ENCODE measurements at regions not wholly inside any gene's neighbourhood (a gene's known extent, or its start where the extent isn't known, plus 50 kb on each side); places are given as distances from the start of the nearest gene placed in this dataset.
A peak's percentile ranks its signal among the peaks of the same experiment; 100 is the strongest.
"Not testable (repeated sequence)": the region's sequence is repeated elsewhere in the genome, so short reads cannot be mapped to it uniquely, and the experiment has no call there.

DNA sequence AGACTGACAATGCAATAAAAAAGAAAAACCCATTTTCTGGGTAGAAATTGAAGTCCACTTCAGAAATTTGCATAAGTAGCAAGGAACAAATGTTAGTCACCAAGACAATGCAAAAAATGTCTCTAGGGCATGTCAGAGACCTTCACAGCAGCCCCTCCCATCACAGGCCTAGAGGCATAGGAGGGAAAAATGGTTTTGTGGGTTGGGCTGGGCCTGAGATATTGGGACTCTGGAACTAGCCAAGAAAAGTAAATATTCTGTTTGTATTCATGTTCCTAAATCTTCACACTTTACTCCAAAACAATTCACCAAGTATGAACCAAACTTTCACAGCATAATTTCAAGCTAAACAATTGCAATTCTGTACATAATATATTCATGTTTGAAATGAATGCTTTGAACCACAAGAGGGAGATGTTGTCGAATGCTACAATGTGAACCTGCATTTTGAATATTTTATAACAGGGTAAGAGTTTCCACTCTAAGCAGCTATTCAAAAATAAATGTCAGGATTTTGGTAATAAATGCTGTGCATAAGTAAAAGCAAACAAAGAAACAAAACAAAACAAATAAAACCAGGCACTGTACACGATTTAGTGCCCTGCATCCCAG, 429.2 kb downstream of the OTOL1 start:
- DNase-seq, result no peak
- no peak overlapping the region for H3K27ac ChIP-seq
- no peaks in the 10 kb centered on the region for H3K36me3 ChIP-seq
- H3K9me3 ChIP-seq, result no peaks in the 10 kb centered on the region
- no peaks in the 10 kb centered on the region for H3K27me3 ChIP-seq (ENCODE audit: low read depth)
- no peak overlapping the region for H3K4me3 ChIP-seq
- no peaks in the 10 kb centered on the region for H3K4me1 ChIP-seq
- no peak for ATAC-seq
- intact Hi-C loops (cut with DNase I), result no loop called here
- TF ChIP-seq, protein P1, sequence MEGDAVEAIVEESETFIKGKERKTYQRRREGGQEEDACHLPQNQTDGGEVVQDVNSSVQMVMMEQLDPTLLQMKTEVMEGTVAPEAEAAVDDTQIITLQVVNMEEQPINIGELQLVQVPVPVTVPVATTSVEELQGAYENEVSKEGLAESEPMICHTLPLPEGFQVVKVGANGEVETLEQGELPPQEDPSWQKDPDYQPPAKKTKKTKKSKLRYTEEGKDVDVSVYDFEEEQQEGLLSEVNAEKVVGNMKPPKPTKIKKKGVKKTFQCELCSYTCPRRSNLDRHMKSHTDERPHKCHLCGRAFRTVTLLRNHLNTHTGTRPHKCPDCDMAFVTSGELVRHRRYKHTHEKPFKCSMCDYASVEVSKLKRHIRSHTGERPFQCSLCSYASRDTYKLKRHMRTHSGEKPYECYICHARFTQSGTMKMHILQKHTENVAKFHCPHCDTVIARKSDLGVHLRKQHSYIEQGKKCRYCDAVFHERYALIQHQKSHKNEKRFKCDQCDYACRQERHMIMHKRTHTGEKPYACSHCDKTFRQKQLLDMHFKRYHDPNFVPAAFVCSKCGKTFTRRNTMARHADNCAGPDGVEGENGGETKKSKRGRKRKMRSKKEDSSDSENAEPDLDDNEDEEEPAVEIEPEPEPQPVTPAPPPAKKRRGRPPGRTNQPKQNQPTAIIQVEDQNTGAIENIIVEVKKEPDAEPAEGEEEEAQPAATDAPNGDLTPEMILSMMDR (IDR thresholded peaks at IDR 0.05), result no peak

DNA sequence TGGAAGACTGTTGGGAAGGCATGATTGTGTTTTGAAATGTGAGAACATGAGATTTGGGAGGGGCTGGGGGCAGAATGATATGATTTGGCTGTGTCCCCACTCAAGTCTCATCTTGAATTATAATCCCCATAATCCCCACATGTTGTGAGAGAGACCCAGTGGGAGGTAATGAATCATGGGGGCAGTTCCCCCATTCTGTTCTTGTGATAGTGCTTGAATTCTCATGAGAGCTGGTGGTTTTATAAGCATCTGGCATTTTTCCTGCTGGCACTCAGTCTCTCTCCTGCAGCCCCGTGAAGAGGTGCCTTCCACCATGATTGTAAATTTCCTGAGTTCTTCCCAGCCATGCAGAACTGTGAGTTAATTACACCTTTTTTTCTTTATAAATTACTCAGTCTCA, 430.5 kb downstream of the OTOL1 start:
- H3K36me3 ChIP-seq, result no peaks in the 10 kb centered on the region
- no peak for DNase-seq
- no peak for ATAC-seq
- H3K27ac ChIP-seq, result no peak overlapping the region
- TF ChIP-seq, protein P1 (IDR thresholded peaks at IDR 0.05), result no peak
- no peaks in the 10 kb centered on the region for H3K9me3 ChIP-seq
- H3K4me3 ChIP-seq, result no peak overlapping the region
- intact Hi-C loops (cut with DNase I), result no loop called here
- no peaks in the 10 kb centered on the region for H3K27me3 ChIP-seq (ENCODE audit: low read depth)
- no peaks in the 10 kb centered on the region for H3K4me1 ChIP-seq

DNA sequence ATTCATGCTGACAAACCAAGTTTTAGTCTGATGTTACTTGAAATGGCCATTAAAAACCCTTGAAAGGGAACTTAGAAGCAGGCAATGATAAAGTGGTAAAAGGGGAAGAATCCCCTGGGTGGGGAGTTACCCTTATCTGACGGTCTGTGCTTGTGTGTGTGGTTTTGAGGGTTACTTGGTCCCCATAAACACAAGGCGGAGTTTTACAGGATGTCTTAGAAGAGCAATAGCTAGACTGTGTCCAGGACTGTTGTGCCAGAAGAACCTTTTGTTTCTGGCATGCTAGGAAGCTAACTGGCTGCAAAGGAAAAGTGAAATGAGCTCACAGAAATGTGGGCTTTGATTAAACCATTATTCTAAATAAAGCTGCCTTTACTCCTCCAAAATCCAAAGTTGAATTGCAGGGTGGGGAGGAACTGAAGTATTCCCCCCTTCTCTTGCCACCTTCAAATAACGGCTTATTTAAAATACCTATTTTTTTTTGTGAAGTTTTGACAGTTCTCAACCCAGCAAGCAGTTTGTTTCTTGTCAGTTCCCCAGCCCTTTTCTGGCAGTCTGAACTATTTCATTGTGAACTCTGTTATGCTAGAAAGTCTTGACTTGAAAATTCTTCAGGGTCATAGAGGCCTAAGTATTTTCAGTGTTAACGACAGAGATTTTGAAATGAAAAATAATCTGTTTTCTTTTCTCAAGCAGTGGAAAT, 443.5 kb downstream of the OTOL1 start:
- H3K27me3 ChIP-seq (ENCODE audit: low read depth), result no peaks in the 10 kb centered on the region
- H3K4me1 ChIP-seq, result no peaks in the 10 kb centered on the region
- no peaks in the 10 kb centered on the region for H3K9me3 ChIP-seq
- no peak for DNase-seq
- H3K4me3 ChIP-seq, result peak overlapping the region; percentile 4
- intact Hi-C loops (cut with DNase I), result no loop called here
- no peaks in the 10 kb centered on the region for H3K36me3 ChIP-seq
- peak in 1 of 2 donors; percentile 42 for ATAC-seq
- H3K27ac ChIP-seq, result no peak overlapping the region
- TF ChIP-seq, protein P1 (IDR thresholded peaks at IDR 0.05), result no peak

DNA sequence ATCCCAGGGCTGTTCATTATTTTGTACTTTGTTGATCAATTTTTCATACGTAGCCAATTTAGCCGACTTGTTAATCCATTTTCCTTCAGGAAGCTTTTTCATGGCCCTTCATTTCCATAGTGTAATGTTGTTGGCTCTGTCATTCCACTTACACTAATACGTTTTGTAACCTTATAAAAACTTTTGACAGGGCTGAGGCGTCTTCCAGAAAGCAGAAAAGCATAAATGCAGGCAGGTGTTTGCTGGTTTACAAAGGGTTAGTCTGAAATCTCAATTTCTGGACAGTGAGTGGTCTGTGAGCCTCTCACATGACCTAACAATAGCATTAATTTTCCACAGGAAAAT, 444.0 kb downstream of the OTOL1 start:
- H3K4me3 ChIP-seq, result peak overlapping the region; percentile 4
- TF ChIP-seq, protein P1 (IDR thresholded peaks at IDR 0.05), result no peak
- no peaks in the 10 kb centered on the region for H3K4me1 ChIP-seq
- ATAC-seq (no peak), DNase-seq (no peak)
- no peaks in the 10 kb centered on the region for H3K27me3 ChIP-seq (ENCODE audit: low read depth)
- no peaks in the 10 kb centered on the region for H3K36me3 ChIP-seq
- intact Hi-C loops (cut with DNase I), result no loop called here
- no peak overlapping the region for H3K27ac ChIP-seq
- H3K9me3 ChIP-seq, result no peaks in the 10 kb centered on the region

DNA sequence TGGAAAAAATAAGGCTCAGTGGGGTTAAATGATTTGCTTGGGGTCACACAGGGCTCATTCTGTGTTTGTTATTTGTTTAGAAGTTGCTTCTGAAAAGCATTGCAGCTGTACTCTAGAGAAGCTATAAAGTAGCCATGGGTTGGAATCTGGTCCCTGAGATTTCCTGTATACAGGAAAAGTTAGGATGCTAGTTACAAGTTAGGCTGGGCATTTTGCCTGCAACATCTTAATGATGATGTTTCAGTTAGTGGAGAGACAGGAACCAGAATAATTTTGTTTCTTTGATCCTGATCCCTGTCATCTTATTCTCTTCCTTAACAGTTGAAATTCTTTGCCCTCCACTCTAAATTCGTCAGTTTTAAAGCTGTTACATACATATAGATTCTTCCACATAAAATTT, 445.3 kb downstream of the OTOL1 start:
- ATAC-seq (no peak), DNase-seq (no peak)
- Histone ChIP-seq H3K4me1 (no peaks in the 10 kb centered on the region), H3K27ac (no peak overlapping the region), H3K9me3 (no peaks in the 10 kb centered on the region), H3K36me3 (no peaks in the 10 kb centered on the region), H3K27me3 (ENCODE audit: low read depth) (no peaks in the 10 kb centered on the region), H3K4me3 (no peak overlapping the region)
- TF ChIP-seq, protein P1 (IDR thresholded peaks at IDR 0.05), result no peak
- intact Hi-C loops (cut with DNase I), result no loop called here

DNA sequence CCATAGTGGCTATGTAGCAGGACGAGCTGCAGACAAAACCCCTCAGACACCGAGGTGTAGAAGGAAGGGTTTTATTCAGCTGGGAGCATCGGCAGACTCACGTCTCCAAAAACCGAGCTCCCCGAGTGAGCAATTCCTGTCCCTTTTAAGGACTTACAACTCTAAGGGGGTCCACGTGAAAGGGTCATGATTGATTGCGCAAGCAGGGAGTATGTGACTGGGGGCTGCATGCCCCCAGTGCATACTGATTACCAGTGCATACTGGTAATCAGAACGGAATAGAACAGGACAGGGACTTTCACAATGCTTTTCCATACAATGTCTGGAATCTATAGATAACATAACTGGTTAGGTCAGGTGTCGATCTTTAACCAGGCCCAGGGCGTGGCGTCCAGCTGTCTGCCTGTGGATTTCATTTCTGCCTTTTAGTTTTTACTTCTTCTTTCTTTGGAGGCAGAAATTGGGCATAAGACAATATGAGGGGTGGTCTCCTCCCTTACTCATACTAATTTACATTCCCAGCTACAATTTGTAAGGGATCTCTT, 447.3 kb downstream of the OTOL1 start:
- DNase-seq, result not testable (repeated sequence)

More for the DNA sequence above, 447.3 kb downstream of the OTOL1 start:
- H3K4me3 ChIP-seq; H3K9me3 ChIP-seq; H3K36me3 ChIP-seq; intact Hi-C loops (cut with DNase I); H3K27ac ChIP-seq; H3K4me1 ChIP-seq; ATAC-seq; H3K27me3 ChIP-seq (ENCODE audit: low read depth): not testable (repeated sequence)
